ENCODE measurements at regions not wholly inside any gene's neighbourhood (a gene's known extent, or its start where the extent isn't known, plus 50 kb on each side); places are given as distances from the start of the nearest gene placed in this dataset.

DNA sequence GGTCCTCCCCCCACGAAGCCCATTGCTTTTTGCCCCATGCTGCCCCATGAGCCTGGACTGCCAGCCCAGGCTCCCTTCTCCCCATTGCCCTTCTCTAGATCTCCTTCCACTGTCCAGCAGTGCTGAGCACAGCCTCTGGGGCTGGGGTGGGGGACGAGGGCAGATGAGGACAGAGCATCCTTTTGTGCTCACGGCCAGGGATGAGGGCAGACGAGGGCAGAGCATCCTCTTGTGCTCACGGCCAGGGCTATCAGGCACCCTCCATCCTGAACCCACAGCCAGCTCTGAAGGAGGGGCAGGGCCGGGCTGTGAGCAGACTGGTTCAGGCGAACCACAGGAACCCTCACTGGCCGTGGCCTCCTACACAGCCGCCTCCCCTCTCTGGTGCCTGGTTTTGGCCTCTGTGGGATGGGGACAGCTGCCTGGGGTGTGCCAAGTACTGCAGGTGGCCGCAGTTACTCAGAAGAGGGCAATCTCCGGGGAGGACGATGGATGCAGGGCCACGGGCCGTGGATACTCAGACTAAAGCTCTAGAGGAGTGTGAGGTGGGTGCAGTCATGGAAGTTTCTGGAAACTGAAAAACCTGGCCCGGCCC is 1258.8 kb downstream of the BRD1 start:
- no peak for DNase-seq

GRCh38 chr22:48567213-48567975 is 1260.3 kb downstream of the BRD1 start:
- peak; percentile 90 for DNase-seq

DNA sequence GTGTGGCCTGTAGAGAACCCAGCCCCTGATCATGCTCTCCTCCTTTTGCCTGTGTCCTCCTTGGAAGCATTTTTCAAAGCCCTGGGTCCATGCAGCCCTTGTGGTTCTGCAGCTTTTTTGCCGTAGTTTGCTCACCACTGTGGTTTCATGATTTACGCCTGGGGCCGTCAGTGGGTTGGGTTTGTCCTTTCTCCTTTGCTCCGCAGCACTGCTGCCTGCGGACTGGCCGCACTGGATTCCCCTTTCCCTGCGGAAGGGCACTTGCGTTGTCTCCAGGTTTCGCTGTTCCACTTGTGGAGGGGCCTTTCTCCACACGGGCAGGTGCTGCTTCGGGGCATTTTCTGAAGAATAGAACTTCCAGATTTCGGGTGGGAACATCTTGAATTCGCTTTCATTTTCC is 1260.9 kb downstream of the BRD1 start:
- DNase-seq, result no peak

DNA sequence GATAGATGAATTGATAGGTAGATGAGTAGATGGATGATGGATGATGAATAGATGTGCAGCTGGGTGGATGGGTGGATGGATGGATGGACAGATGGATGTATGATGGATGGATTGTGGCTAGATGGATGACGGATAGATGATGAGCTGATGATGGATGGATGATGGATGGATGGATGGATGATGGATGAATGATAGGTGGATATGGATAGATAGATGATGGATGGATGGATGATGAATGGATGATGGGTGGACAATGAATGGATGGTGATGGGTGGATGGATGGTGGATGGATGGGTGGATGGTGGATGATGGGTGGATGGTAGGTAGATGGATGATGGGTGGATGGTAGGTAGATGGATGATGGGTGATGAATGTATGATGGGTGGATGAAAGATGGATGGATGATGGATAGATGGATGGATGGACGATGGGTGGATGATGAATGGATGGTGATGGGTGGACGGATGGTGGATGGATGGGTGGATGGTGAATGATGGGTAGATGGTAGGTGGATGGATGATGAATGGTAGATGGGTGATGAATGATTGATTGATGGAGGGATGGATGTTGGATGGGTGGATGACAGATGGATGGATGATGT is 1261.7 kb downstream of the BRD1 start:
- no peak for DNase-seq

DNA sequence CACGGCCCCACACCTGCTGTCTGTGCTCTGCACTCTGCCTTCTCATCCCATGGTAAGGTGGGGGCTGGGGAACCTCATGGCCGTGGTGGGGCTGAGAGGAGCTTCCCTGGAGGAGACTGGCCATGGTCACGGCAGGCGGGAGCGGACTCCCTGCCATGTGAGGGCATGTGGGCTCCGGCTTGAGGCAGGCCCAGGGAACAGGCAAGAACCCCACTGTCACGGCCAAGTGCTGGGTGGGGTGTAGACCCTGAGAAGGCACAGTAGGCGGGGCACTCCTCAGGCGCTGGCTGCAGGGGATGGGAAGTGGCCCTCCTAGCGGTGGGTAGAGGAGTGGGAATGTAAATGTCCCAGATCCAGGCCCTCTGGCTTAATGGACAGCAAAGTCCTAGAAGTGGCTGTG is 1262.7 kb downstream of the BRD1 start:
- no peak for DNase-seq

- no peak for DNase-seq
Measured at GRCh38 chr22:48563966-48564330, 1263.7 kb downstream of the BRD1 start.

- DNase-seq, result no peak
Measured at GRCh38 chr22:48563118-48563965, 1264.3 kb downstream of the BRD1 start.

GRCh38 chr22:48561676-48562075 is 1266.0 kb downstream of the BRD1 start:
- DNase-seq, result no peak

- DNase-seq, result no peak
Measured at GRCh38 chr22:48560836-48561235, 1266.8 kb downstream of the BRD1 start.

- no peak for DNase-seq
Measured at GRCh38 chr22:48560389-48560751, 1267.3 kb downstream of the BRD1 start.

DNA sequence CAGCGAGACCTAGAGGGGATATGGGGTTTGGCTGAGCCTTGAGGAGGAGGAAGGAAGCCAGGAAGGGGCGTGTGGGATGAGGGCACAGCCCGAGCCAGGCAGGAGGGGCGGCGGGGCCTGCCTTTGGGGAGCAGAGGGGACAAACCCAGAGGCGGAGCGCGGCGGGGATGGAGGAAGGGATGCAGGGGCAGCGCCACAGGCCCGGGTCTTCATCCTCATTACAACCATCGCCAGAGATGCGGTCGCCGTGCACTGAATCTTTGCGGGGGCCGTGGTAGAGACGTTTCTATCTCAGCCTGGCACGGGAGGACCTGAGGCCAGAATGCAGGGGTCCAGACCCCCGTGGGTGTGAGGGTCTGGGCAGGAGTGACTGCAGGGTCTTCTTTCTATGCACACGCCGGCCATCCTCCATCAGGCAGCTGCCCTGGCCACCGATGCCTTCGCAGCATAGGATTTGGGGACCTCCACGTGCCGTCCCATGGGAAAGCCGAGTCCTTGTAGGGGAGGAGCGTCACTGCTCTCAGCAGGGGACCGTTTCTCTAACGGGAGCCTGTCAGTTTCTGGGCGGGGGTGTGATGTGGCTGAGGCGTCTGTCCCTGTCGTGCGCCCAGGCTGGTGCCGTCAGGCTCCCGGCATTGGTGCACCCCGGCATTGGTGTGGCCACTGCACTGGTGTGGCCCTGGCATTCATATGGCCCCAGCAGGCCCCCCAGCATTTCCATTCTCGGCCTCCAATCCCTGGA is 1267.9 kb downstream of the BRD1 start:
- no peak for DNase-seq

DNA sequence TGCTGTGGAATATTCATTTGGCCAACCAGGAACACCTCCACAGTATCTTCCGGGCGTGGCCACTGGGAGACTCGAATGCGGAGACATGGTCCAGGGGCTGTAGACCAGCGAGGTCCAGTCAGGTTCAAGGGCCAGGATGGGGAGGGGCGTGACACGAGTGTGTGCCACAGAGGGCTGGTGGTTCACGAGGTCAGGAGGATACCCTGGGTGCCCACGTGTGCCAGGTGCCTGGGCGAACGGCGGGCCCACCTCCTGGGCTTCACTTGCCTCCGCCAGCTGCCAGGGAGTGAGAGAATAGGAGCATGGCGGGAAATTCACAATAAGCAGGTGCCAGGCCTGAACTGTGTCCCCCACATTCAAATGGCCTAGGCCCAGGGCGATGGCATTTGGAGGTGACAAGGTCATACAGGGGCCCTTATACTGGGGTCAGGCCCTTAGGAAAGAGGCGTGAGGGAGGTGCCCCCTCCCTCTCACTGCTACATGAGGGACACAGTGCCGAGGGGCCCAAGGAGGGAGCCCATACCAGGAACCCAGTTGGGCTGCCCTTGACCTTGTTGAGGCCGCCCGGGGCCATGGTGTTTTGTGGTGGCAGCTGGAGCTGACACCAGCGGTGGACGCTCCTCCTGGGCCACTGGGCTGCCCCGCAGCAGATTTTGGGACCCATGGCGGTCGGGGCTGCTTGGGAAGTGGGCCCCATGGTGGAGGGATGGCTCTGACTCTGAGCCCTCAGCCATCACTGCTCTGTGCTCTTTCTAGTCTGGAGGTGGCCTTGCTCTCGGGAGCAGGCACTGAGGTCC is 1268.9 kb downstream of the BRD1 start:
- DNase-seq, result no peak

GRCh38 chr22:48558016-48558415 is 1269.7 kb downstream of the BRD1 start:
- DNase-seq, result no peak

- no peak for DNase-seq
Measured at GRCh38 chr22:48557473-48557872, 1270.2 kb downstream of the BRD1 start.

GRCh38 chr22:48556751-48557150 is 1270.9 kb downstream of the BRD1 start:
- no peak for DNase-seq

GRCh38 chr22:48556222-48556621 is 1271.5 kb downstream of the BRD1 start:
- DNase-seq, result no peak

- no peak for DNase-seq
Measured at GRCh38 chr22:48555606-48556005, 1272.1 kb downstream of the BRD1 start.

- no peak for DNase-seq
Measured at GRCh38 chr22:48554893-48555572, 1272.6 kb downstream of the BRD1 start.

- no peak for DNase-seq
Measured at GRCh38 chr22:48553694-48554308, 1273.9 kb downstream of the BRD1 start.

DNA sequence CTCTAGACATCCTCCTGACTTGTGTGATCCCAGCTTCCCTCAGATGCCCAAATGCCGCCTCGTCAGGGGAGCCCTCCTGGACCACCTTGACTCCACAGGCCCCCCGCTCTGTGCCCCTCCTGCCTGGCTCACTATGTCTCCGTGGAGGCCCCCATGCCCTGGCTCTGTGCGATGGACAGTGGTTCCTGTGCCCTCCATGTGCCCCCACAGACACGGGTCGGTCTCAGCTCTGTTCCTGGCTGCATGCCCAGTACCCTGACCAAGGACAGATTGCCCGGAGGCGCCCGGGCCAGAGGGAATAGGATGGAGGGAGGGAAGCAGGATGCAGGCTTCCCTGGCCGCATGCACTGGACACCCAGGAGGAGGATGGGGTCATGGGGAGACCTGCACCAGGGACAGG is 1274.6 kb downstream of the BRD1 start:
- DNase-seq, result no peak

- no peak for DNase-seq
Measured at GRCh38 chr22:48551716-48552268, 1275.9 kb downstream of the BRD1 start.
